ENCODE measurements at regions not wholly inside any gene's neighbourhood (a gene's known extent, or its start where the extent isn't known, plus 50 kb on each side); places are given as distances from the start of the nearest gene placed in this dataset.

- no peaks in the 10 kb centered on the region for H3K36me3 Mint-ChIP-seq (ENCODE audit: insufficient read depth in 1 of 3, low read depth in 3 of 3)
- Histone ChIP-seq H4K20me1 (ENCODE audit: control insufficient read depth, insufficient read depth, insufficient read length) (no peaks in the 10 kb centered on the region), H3K4me2 (ENCODE audit: insufficient read depth, insufficient read length, low read length) (no peak overlapping the region), H3T11ph (ENCODE audit: low read length) (no peak overlapping the region), H3K14ac (ENCODE audit: insufficient read depth, low read length) (no peak overlapping the region), H4K8ac (replicated peaks; ENCODE audit: insufficient read length, low read depth, low read length) (no peak overlapping the region), H2BK120ac (ENCODE audit: low read depth, low read length, poor library complexity, severe bottlenecking) (no peak overlapping the region), H3K9ac (ENCODE audit: extremely low read depth, insufficient read length, low read length) (no peak overlapping the region), H2BK12ac (ENCODE audit: insufficient read length, low read depth, low read length) (no peak overlapping the region), H2AK5ac (ENCODE audit: insufficient read length, low read length) (no peak overlapping the region), H3K9me3 (ENCODE audit: control insufficient read depth, low read depth, low read length) (no peaks in the 10 kb centered on the region), H3K4ac (ENCODE audit: low read depth, low read length) (no peak overlapping the region), H3K23me2 (ENCODE audit: insufficient read length, low read depth, low read length, poor library complexity, severe bottlenecking) (no peaks in the 10 kb centered on the region), H2BK20ac (ENCODE audit: low read depth, low read length, poor library complexity, severe bottlenecking) (no peak overlapping the region), H3K4me1 (ENCODE audit: insufficient read depth, low read length) (no peaks in the 10 kb centered on the region), H3K27ac (ENCODE audit: insufficient read length, low read depth, low read length) (no peak overlapping the region), H3K79me2 (ENCODE audit: insufficient read depth, low read length) (no peaks in the 10 kb centered on the region), H4K91ac (ENCODE audit: insufficient read length, low read depth, low read length) (no peak overlapping the region), H3K79me1 (ENCODE audit: insufficient read depth, low read depth, low read length, poor library complexity, severe bottlenecking) (no peaks in the 10 kb centered on the region), H4K5ac (ENCODE audit: insufficient read length, low read depth, low read length) (no peak overlapping the region), H3K27me3 (ENCODE audit: insufficient read depth, low read length) (no peaks in the 10 kb centered on the region), H3K23ac (ENCODE audit: insufficient read length, low read depth, low read length) (no peak overlapping the region), H3K18ac (ENCODE audit: insufficient read length, low read depth, low read length) (no peak overlapping the region), H2BK5ac (ENCODE audit: insufficient read length, low read length) (no peak overlapping the region), H3K56ac (ENCODE audit: insufficient read length, low read depth, low read length) (no peak overlapping the region), H2BK15ac (ENCODE audit: low read depth, low read length) (no peak overlapping the region), H2AFZ (ENCODE audit: low read length) (no peak overlapping the region)
- no peaks in the 10 kb centered on the region for H3K9me3 Mint-ChIP-seq
- no peak overlapping the region for H3K27ac Mint-ChIP-seq
- DNase-seq: no peak
- H3K4me1 Mint-ChIP-seq: no peaks in the 10 kb centered on the region
- WGBS (ENCODE audit: extremely low coverage, insufficient read length, low lambda C conversion rate): no CpG with 5 or more reads among the region's 3 CpGs
- peaks cover 6% of the 10 kb centered on the region for H3K27me3 Mint-ChIP-seq (ENCODE audit: low read depth)
- no peak for TF ChIP-seq CTCF (conservative IDR thresholded peaks at IDR 0.05)
- H3K4me3 Mint-ChIP-seq: no peak overlapping the region
Observed at GRCh38 chr2:30380824-30381223, 66.2 kb upstream of the LCLAT1 start.
